Left renal pelvis (tissue), 4 donors: ENCODE measurements at regions not wholly inside any gene's neighbourhood (a gene's known extent, or its start where the extent isn't known, plus 50 kb on each side); places are given as distances from the start of the nearest gene placed in this dataset.

Experiments
- DNase-seq, 4 donors: peaks; one replicate each; pipeline ENCODE4 v3.0.0-alpha.2; 2013; ENCODE audit warnings: low read depth in 4 of 4, low spot score in 3 of 4

DNA sequence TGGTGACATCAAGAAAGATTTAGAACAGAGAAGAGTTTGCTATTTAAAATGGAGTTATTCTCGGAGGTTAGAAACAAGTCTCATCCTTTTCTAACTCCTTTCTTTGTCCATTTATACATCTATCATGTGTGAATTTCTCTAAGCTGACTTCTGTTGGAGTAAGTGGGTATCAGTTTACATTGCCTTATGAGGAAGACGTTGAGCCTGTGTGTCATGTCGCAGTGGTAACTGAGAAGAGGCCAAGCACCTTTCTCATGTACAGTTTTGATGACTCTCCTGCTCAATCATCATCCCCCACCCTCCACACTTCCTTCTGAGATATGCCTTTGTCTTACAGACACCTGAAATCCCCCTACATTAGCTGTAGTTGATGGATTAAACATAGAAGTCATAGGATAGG lies 624.8 kb downstream of the LIG4 start:
- no peak for DNase-seq

DNA sequence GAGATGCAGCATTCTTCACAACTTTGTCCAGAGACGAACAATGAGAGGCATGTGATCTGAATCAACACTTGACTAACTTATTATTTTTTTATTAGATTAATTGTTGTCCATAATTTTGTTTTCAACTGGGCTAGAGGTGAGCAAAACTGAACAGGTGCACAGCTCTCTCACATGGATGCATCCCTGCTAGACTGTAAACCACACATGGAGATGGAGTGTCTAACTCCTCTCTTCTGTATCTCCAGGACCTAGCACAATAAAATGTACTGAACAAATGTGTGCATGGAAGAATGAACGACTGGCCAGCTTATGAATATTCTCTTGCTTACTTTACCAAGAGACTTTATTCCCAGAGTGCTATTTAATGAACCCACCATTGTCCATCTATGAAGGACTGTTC lies 627.7 kb downstream of the LIG4 start:
- no peak for DNase-seq

DNA sequence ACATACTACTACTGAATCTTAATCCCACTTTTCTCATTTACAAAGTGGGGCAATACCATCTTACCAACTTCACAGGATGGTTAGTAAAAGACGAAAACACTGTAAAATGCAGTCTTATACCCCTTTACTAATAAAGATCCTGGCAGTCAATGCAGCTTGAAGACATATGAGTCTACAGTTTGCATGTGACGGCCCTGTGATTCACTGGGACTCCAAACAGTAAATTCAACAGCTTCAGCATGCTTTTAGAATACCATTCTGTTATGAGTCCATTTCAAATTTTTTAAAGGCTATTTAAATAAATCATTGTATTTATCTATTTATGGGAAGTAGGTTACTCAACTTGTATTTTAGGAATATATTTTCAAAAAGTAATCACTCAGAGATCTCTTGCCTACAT lies 629.1 kb downstream of the LIG4 start:
- no peak for DNase-seq

DNA sequence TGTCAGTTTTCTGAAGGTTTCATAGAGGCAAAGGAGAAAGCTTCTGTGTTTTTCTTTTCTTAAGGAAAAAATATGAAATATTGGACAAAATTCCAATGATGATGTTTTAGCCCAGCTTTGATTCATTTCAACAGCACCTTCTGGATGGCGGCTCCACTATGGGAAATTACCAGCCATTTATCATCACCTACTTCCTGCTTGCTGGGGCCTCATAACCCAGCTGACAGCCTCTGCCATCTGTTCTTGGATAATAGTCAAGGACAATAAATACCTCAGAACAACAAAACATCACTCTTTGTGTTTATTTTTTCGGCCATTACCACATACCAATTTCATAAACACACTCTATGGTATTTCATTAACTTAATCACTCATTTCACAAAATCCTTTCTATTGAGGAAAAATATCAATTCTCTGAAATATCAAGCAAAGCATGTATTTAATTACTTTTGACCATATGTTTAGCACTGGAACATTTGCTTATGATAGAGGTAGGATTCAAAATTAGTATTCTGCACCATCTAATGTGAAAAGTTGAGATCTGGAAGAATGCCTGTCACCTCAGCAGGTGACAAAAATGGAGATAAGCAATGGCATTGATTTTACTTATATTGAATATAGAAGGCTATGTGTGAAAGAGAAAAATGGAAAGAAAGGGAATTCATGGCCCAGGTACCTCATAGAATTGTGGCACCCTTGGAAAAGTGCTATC lies 629.7 kb downstream of the LIG4 start:
- no peak for DNase-seq

DNA sequence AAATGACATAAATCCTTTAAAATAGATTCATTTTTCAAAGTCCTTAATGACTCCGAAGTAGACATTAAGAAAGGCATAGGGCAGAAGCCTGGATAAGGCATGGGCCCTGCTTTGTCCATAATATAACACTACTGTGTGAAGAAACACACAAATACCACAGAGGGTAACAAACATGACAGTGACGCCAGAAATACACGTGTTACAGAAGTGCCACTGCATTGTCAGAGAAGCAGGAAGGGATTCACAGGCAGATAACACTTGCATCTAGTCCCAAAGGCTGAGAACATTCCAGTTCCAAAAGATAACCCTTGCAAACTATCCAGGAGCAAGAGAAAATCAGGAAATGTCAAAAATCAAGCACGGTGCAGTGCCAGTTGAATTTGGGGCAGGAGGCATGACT lies 633.2 kb downstream of the LIG4 start:
- no peak for DNase-seq

DNA sequence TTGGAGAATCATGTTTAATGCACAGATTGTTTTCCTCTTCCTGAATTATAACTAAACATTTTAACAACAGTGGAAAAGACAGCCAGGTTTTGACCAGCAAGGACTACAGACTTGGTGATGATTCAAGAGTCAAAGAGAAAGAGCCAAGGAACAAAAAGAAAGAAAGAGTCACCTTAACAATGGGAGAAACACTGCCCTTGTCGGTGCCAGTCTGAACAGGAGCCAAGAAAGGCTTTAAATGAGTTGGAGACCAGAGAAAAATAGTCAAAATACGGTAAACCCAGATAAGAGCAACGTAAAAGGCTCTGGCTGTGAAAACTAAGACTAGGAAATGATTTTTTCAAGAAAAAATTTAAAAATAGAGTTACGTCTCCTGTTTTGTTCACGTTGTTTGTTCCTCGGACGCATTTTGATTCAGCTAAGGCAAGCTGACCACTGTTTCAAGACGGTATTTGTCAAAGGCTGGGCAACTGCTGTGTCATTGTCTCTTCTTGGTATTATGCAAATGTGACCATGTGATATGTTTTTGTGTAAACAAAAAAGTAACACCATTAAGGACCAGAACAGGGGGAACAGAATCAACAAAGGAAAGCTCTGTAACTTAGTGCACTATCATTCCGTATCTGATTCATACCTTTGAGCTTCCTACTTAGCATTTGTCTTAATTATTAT lies 634.5 kb downstream of the LIG4 start:
- no peak for DNase-seq

DNA sequence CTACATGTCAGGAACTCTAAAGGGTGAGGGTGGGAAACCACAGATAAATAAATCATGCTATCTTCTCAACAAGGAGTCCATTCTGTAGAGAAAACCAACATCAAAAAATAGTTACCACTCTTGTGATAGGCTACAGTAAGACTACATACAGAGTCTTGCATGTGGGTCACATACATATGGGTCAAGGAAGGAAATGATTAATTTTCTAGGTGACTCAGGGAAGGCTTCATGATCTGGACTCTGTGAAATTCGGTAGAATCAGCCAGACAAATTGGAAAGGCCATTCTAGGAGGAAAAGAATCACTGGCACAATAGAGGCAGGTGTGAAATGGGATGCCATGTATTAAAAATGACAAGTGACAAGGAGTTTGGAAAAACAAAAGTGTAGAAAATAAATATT lies 638.9 kb downstream of the LIG4 start:
- no peak for DNase-seq

DNA sequence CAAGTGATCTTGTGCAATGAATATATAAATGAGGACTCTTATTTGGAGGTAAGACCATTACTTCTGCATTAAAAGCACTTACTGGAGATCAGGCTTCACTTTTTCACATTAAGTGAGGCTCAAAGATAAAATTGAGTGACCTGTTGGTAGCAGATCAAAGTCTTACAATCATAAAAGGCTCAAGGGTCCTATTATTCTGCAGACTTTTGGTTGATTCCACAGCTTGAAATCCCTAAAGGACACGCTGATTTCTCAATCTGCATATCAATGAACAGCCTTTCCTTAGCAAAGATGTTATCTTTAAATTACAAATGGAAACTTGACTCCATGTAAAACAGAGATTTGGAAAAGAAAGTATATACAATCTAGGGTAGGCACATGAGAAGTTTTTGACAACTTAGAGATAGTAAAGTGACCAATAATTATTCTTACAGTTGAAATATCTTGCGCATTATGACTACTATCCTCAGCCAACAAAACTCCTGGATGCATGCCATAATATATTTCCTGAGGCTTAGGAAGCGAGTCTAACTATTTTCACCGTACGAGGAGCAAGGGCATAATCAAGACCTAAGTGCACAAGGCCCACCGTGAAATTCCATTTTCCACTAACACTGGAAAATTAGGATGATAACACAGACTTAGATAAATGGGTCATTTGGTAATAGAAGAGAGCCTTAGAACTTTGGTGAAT lies 640.7 kb downstream of the LIG4 start:
- no peak for DNase-seq

DNA sequence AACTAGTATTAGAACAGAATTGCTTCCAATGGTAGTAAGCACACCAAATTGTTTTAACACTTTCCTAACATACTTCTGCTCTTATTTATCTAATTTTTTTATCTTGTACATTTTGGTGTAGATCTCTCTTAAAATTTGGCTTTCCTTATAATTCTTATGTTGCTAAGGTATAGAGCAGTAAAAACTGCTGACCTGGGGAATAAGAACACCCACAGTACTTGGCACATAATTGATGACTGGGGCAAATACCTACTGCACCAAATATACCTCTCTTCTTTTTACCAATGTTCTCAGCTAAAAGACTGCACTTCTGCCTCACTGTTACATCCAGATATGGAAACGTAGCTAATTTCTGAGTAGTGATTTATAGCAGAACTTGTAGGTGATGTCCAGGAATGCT lies 642.2 kb downstream of the LIG4 start:
- DNase-seq = no peak

DNA sequence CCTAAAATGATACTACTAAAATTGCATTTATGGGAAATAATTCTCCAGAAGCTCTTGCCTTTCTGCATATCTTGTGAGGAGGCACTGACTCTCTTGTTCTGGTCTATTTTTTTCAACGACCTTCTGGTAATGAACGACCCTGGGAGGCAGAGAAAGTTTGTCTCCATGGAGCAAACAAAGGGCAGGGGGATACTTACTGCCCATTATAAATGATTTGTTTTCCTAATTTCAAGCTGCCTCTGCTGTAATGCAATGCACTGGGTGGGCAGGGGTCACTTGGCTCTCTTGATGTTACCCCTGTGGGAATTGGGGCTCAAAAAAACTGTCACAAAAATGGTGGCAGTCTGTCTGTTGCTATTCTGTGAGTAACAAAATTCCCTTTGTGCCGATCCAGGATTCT lies 643.2 kb downstream of the LIG4 start:
- DNase-seq = no peak

DNA sequence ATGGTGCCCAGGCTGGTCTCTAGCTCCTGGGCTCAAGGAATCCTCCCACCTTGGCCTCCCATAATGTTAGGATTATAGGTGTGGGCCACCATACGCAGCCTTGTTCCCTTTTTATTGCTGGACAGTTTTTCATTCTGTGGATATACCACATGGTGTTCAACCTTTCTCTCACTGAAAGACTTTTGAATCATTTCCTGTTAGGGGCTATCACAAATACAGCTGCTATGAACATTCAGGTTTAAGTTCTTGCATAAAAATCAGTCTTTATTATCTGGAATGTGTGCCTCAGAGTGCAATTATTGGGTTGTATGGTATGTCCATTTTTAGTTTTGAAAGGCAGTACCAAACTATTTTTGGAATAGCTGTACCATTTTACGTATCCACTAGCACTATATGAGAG lies 647.2 kb downstream of the LIG4 start:
- no peak for DNase-seq

DNA sequence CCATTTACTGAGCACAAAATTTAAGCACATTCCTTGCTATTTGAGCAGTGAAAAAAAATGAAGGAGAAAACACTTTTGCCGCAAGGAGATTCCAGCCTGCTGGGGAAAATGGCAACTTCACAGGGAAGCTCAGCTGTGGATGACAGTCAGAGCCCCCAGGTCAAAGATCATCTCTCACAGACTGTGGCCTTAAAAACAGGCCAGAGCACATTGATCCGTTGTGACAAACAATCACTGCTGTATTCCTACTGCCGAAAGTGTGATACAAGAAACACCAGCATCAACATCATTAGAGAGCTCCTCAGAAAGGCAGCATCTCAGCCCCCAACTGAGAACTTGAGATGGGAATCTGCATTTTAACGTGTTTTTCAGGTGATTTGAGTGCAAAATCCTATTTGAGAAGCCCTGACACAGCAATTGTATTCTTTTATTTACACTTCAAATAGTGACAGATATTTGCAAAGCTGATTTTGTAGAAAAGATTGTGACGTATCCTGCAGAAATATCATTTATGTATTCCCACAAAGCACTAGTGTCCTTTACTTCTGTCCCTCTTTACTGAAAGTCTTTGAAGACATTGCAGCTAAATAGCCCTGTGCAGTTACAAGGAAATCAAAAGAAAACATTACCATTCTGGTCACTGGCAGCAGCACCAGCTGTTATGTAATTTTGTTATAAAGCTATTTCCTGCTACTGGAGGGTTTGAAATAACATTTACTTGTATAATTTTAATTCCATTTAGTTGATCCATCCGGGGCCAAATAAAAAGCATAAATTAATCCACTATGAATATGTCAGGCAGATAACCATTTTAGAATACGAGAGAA lies 652.0 kb downstream of the LIG4 start:
- DNase-seq = no peak

DNA sequence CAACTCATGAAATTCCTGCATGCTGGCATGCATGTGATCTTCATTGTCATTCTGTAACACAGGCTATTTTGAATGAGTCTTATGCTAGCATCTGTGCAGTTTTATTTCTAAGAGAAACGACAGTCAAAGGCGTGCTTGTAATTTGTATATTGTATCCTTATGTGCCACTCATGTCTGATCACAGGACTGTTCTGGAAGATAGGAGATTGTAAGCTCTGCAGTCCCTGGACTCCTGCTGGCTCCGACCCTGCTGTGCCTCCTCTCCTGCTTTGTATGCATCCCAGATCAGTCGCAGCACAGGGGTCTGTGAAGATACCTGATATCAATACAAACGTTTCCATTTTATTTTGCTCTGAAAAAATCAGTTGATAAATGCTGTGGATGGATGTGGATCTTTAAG lies 653.1 kb downstream of the LIG4 start:
- no peak for DNase-seq

DNA sequence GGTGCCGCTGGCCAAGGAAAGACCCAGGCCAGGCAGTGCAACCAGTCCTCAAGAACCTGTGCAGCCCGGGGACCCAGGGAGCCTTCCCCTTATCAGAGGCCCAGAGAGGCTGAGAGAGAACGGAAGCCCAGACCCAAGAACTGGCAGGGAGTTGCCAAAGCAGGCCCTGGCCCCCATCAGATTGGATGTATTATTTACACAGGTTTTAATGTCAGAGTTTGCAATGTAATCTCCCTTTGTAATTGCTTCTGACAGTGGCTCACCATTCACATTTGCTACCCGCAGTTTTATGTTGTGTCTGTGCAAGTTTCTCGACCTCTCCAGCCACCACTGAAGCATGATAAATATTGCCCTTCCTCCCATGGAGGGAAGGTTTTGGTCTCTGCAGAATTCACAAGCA lies 660.9 kb downstream of the LIG4 start:
- DNase-seq = peak in 2 of 4 donors; percentile 8 to 25

DNA sequence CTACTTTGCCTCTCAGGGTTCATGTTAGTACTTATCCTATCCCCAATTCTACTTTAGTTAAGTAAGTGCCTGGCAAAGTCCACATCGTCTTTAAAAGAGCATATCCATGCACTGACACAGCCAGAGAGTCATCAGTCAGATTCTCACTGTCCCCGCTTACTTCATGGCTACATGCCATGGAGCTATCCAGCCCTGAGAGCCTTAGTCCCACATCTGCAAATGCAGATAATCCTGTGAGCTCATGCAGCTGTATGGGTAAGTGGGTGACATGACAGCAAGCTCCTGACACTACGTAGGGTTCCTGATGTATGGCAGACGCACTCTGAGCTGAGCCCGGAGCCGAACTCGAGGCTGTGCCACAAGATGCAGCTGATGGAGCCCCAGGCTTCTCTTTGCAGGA lies 661.5 kb downstream of the LIG4 start:
- DNase-seq = no peak

DNA sequence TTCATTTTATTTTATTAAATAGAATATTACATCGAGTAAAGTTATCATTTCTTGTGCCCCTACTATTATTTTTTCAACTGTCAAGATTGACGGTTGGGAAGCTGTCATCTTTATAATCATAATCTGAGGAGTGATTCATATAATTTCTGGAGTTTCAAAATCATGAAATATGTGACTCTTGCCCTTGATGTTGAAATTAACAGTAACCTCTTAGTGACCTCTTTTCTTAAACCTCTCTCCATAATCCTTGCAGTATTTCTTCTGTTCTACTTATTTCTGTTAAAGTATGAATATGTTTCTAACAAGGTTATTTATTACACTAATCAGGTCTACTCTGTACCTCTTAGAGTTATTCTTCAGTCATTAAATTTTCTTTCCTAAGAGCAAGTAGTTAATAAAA lies 663.8 kb downstream of the LIG4 start:
- no peak for DNase-seq

DNA sequence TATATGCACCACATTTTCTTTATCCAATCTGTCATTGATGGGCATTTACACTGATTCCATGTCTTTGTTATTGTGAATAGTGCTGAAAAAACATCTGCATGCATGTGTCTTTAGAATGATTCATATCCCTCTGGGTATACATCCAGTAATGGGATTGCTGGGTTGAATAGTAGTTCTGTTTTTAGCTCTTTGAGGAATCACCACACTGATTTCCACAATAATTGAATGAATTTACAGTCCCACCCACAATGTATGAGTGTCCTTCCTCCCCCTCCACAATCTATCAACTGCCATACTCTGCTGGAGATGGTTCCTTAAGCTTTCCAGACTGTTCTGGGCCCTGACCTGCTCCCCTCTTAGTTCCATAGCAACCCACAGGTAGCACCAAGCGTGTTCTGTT lies 667.0 kb downstream of the LIG4 start:
- no peak for DNase-seq

DNA sequence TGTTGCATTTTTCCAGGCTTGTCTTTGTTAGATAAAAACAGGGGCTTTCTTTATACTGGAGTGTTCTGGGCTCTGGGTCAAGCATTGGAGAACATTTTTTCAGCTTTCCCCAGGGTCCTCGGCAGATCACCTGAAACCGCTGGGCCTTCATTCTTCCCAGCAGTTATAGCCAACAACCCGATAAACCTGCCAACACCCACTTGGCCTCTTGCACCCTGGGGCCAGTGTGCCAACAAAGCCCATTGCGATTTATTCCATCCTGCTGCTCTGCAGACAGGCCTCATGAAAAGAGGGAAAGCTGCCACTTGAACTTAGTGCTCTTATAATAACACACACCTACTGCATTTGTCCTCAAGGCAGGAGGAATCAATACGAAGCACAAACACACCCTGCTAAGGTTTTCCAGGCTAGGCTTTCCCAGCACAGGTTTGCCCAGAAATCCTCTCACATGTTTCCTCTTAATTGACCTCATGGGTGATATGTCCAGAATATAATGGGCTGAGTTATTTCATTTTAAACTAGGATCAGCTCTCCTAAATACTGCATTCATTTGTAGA lies 669.3 kb downstream of the LIG4 start:
- no peak for DNase-seq

DNA sequence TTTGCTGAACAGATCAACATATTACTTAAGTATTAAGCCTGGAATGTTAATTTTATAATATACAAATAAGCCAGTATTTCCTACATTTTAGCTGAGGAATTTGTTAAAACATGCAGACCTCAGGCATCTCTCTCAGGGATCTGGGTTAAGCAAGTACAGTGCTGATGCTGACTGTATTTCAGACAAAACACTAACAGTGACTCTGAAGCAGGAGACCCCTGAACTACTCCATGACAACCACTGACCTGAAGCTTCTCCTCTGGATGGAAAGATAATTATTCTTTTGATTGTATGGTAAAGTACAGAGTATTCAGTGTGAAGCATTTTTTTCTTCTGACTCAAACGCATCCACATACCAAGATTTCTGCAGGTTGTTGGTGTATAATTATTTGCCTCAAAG lies 680.8 kb downstream of the LIG4 start:
- DNase-seq = no peak

DNA sequence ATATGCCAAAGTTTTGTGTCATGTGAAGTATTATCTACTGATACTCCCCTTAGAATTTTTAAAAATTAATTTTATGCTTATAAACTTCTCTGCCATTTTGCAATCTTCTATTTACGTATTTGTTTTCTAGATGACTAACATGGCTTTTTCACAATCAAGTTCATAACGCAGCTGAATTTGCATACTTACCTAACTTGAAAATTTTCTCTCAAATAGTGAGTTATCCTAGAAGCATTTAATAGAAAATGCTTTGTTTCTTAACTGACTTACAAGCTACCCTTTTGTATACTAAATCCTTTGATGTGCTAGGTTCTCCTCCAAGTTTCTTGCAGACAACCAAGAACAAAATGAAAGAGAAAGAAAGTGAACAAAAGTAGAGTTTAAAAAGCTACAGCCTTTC lies 683.5 kb downstream of the LIG4 start:
- no peak for DNase-seq

DNA sequence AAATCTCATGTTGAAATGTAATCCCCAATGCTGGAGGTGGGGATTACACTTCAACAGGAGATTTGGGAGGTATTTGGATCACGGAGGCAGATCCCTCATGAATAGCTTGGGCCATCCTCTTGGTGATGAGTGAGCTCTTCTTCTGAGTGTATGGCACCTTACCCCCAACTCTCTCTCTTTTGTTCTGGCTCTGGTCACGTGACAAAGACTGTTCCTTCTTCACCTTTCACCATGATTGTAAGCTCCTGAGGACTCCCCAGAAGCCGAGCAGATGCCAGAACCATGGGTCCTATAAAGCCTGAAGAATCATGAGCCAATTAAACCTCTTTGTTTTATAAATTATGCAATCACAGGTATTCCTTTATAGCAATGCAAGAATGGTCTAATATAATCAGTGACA lies 684.2 kb downstream of the LIG4 start:
- no peak for DNase-seq
